GM12878 (cell line): ENCODE measurements at regions not wholly inside any gene's neighbourhood (a gene's known extent, or its start where the extent isn't known, plus 50 kb on each side); places are given as distances from the start of the nearest gene placed in this dataset.

Source experiments
- BACH1 ChIP-seq: fragments of 450-650 bp; IDR thresholded peaks from 2 replicates; pipeline ENCODE4 v1.6.1; 2017; ENCODE audit warnings: mild to moderate bottlenecking, borderline replicate concordance
- HDAC6 ChIP-seq: fragments of 200-600 bp; sonication (generic); IDR thresholded peaks from one replicate; pipeline ENCODE4 v1.8.0; 2017; ENCODE audit warnings: antibody characterized with exemption; ENCODE audit not compliant: unreplicated experiment
- MYC ChIP-seq: IDR thresholded peaks from 2 replicates; pipeline ENCODE4 v1.6.1; 2011; ENCODE audit warnings: mild to moderate bottlenecking, low read length, moderate library complexity, inconsistent platforms; ENCODE audit not compliant: insufficient read depth, insufficient replicate concordance, insufficient read length, severe bottlenecking
- POLR2A ChIP-seq: IDR thresholded peaks from 2 replicates; pipeline ENCODE4 v1.6.1; 2011; ENCODE audit warnings: low read depth, mild to moderate bottlenecking, low read length
- POLR2AphosphoS5 ChIP-seq: IDR thresholded peaks from 2 replicates; pipeline ENCODE4 v1.6.1; 2011; ENCODE audit warnings: mild to moderate bottlenecking, low read length, inconsistent platforms
- SIN3A ChIP-seq: IDR thresholded peaks from 2 replicates; pipeline ENCODE4 v1.6.1; 2012; ENCODE audit warnings: low read depth, low read length, improper control_type of control experiment
- SRF ChIP-seq, 2 experiments: IDR thresholded peaks; 2 replicates each; pipeline ENCODE4 v1.6.1; 2011; ENCODE audit warnings: low read depth in 2 of 2, low read length in 2 of 2, mild to moderate bottlenecking in 1 of 2, moderate library complexity in 1 of 2
- TAF1 ChIP-seq: IDR thresholded peaks from 2 replicates; pipeline ENCODE4 v1.6.1; 2011; ENCODE audit warnings: mild to moderate bottlenecking, low read depth, low read length, borderline replicate concordance
- TCF12 ChIP-seq: IDR thresholded peaks from 2 replicates; pipeline ENCODE4 v1.6.1; 2011; ENCODE audit warnings: low read depth, mild to moderate bottlenecking, low read length
- ZNF217 ChIP-seq: fragments of 450-650 bp; IDR thresholded peaks from 2 replicates; pipeline ENCODE4 v1.6.1; 2017; ENCODE audit warnings: antibody characterized with exemption, mild to moderate bottlenecking
- ZNF274 ChIP-seq: IDR thresholded peaks from one replicate; pipeline ENCODE4 v1.8.0; 2011; ENCODE audit not compliant: insufficient read length, insufficient read depth
- TF ChIP-seq, protein P1 (sequence below), 3 experiments: IDR thresholded peaks in 2 of 3; conservative IDR thresholded peaks in 1 of 3; 2 replicates each; pipeline ENCODE4 v1.5.1; 2011; ENCODE audit warnings: low read depth in 3 of 3, low read length in 3 of 3, mild to moderate bottlenecking in 3 of 3, control low read depth in 2 of 3, moderate library complexity in 2 of 3, inconsistent platforms in 1 of 3, mixed read lengths in 1 of 3; ENCODE audit not compliant: control insufficient read depth in 2 of 3, insufficient read depth in 1 of 3; ENCODE audit errors: extremely low read depth in 1 of 3
- TF ChIP-seq, protein P2 (sequence below): IDR thresholded peaks from 2 replicates; pipeline ENCODE4 v1.6.1; 2012; ENCODE audit warnings: low read depth, low read length, improper control_type of control experiment

- TF ChIP-seq, protein P1, sequence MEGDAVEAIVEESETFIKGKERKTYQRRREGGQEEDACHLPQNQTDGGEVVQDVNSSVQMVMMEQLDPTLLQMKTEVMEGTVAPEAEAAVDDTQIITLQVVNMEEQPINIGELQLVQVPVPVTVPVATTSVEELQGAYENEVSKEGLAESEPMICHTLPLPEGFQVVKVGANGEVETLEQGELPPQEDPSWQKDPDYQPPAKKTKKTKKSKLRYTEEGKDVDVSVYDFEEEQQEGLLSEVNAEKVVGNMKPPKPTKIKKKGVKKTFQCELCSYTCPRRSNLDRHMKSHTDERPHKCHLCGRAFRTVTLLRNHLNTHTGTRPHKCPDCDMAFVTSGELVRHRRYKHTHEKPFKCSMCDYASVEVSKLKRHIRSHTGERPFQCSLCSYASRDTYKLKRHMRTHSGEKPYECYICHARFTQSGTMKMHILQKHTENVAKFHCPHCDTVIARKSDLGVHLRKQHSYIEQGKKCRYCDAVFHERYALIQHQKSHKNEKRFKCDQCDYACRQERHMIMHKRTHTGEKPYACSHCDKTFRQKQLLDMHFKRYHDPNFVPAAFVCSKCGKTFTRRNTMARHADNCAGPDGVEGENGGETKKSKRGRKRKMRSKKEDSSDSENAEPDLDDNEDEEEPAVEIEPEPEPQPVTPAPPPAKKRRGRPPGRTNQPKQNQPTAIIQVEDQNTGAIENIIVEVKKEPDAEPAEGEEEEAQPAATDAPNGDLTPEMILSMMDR (IDR thresholded peaks at IDR 0.05 in 2 of 3, conservative IDR thresholded peaks at IDR 0.05 in 1 of 3; ENCODE audit: control insufficient read depth in 2 of 3, extremely low read depth in 1 of 3, insufficient read depth in 1 of 3, low read depth in 3 of 3, low read length in 3 of 3), result no peak
- TF ChIP-seq ZNF274 (no peak), HDAC6 (no peak), BACH1 (no peak), TAF1 (no peak), POLR2AphosphoS5 (no peak), POLR2A (no peak), TCF12 (no peak), SIN3A (no peak), MYC (no peak), ZNF217 (no peak), SRF (IDR thresholded peaks at IDR 0.05; ENCODE audit: low read depth in 2 of 2, low read length in 2 of 2) (no peak)
- TF ChIP-seq, protein P2, sequence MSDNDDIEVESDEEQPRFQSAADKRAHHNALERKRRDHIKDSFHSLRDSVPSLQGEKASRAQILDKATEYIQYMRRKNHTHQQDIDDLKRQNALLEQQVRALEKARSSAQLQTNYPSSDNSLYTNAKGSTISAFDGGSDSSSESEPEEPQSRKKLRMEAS, result no peak
Observed at GRCh38 chr3:154990543-154990942, 89.6 kb upstream of the MME start.
